Fibroblast of pulmonary artery (primary cell): ENCODE measurements at regions not wholly inside any gene's neighbourhood (a gene's known extent, or its start where the extent isn't known, plus 50 kb on each side); places are given as distances from the start of the nearest gene placed in this dataset.

Experiments used
- DNase-seq: peaks from one replicate; pipeline ENCODE4 v3.0.0-alpha.2; 2010; ENCODE audit warnings: low read depth
- H3K4me3 ChIP-seq: replicated peaks from 2 replicates; pipeline ENCODE4 v1.5.1; 2011; ENCODE audit warnings: low read depth, mild to moderate bottlenecking, control low read depth, low read length, moderate library complexity
- TF ChIP-seq, protein P1 (sequence below): IDR thresholded peaks from 2 replicates; pipeline ENCODE4 v1.5.1; 2011; ENCODE audit warnings: mild to moderate bottlenecking, control low read depth, low read length, inconsistent platforms; ENCODE audit errors: missing control alignments

DNA sequence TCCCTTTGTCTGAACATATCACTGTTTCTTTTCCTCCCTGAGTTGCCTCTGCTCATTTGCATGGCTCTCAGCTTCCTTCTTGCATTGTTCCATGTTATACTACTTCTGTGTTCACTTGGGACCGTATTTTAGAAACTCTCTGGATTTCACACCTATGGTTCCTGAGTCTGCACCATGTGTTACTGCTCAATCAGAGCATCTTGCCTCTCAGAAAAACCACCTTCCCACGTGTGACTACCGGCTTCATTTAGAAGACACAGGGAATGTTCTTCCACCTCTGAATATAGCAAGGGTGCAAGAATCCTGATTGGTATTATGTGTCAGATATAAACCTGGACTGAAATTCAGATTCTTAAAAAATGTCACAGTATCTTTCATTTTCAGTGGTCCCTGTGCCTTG is 731.2 kb downstream of the TDRD15 start:
- no peak overlapping the region for H3K4me3 ChIP-seq
- TF ChIP-seq, protein P1, sequence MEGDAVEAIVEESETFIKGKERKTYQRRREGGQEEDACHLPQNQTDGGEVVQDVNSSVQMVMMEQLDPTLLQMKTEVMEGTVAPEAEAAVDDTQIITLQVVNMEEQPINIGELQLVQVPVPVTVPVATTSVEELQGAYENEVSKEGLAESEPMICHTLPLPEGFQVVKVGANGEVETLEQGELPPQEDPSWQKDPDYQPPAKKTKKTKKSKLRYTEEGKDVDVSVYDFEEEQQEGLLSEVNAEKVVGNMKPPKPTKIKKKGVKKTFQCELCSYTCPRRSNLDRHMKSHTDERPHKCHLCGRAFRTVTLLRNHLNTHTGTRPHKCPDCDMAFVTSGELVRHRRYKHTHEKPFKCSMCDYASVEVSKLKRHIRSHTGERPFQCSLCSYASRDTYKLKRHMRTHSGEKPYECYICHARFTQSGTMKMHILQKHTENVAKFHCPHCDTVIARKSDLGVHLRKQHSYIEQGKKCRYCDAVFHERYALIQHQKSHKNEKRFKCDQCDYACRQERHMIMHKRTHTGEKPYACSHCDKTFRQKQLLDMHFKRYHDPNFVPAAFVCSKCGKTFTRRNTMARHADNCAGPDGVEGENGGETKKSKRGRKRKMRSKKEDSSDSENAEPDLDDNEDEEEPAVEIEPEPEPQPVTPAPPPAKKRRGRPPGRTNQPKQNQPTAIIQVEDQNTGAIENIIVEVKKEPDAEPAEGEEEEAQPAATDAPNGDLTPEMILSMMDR: no peak
- no peak for DNase-seq

DNA sequence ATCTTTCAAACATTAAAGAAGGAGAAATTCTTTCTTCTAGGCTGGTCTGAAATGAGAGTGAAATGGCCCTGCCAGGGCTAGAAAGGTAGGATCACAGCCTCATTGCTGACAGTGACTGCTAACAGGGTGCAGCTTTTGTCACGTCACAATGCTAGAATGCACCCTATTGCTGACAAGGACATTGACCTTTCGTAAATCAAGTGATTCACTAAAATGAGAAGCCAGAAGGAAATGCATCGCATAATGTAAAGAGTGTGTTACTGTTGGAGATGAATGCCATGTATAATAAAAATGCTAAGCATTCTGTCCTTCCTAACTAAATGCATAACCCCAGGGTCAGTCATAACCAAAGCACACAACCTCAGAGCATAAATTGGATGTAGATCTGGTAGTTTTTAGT is 732.9 kb downstream of the TDRD15 start:
- TF ChIP-seq, protein P1: no peak
- no peak for DNase-seq
- no peak overlapping the region for H3K4me3 ChIP-seq

DNA sequence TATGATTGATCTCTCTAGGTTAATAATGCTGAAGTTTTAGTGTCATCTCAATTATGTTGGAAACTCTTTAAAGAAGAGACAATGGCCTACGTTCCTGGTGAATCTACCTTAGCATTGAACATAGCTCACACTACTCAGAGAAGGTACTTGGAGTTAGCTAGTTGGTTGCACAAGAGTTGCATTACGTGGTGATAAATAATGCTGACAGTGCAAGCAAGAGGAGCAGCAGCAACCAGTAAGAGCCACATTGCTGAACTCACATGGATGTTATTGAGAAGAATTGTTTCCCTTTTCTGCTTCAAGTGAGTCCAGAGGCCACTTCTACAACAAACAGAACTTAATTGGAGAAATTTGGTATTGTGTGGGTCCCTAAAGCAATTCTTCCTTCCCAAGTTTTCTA is 737.1 kb downstream of the TDRD15 start:
- H3K4me3 ChIP-seq: no peak overlapping the region
- TF ChIP-seq, protein P1: no peak
- no peak for DNase-seq

DNA sequence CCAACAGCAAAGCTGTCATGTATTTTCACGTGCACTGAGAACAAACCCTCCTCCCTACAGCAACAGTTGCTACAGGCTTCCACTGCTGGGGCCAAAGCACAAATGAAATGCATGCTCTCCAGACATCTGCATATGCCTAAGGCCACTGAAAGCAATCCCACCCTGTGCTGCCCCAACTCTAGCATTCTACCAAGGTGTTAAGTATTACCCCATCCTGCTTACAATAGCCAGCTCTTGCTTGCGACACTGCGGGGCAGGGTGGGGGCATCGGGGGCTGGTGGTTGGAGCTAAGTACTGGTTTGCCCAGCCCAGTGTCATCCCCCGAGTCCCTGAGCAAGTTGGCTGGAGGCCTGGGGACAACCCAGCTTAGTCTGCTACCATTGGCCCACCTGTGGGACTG is 742.5 kb downstream of the TDRD15 start:
- no peak overlapping the region for H3K4me3 ChIP-seq
- no peak for DNase-seq
- TF ChIP-seq, protein P1: no peak

DNA sequence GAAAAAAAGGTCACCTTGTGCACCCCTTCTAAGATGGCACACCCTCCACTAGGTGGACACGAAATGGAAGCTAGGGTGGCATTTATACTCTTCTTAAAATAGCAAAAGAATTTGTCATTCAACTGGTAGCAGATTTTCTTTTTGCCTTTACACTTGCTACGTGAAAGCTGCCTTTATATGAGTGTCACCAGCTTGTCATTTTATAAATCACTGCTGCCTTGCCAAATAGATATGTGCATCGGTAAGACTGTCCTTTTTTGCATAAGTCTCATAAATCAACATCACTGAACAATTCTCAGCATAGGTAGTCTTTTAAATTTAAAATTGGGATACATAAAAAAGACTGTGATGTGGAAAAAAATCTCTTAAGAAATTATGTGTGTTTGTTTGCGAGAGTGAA is 764.1 kb downstream of the TDRD15 start:
- TF ChIP-seq, protein P1: no peak
- no peak overlapping the region for H3K4me3 ChIP-seq
- no peak for DNase-seq

DNA sequence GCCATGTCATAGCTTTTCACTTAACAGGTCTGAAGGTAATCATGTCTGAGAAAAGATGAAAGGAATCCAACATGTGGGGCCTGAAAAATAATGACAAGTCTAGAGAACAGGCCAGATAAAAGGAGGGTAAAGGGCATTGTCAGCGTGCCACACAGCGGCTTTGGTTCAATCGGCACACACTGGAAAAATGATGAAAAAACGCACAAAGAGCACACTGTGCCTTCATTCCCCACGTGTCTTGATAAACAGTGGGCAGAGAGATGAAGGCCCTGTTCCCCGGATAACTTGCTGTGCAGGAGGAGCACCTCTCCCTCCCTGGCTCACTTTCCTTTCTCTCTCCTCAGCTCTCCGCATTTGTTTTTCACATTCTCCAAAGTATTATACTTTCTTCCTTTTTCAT is 766.3 kb downstream of the TDRD15 start:
- DNase-seq: no peak
- TF ChIP-seq, protein P1: no peak
- H3K4me3 ChIP-seq: no peak overlapping the region

DNA sequence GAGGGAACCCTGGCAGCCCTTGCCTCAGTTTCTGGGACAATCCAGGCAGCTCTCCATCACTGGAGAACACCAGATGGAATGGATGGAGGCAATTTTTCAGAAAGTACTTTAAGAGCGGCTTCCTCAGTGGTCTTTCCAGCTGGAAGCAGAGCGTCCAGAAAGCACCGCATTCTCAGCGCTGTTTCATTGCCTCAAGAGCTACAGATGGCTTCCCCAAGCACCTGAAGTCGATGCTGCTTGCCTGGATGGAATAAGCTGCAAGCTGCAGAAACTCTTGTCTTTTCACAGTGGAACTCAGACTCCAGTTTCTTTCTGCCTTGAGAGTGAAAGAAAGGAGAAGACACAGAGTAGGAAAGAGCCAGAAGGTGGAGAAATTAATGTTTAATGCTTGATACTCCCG is 766.9 kb downstream of the TDRD15 start:
- H3K4me3 ChIP-seq: no peak overlapping the region
- no peak for DNase-seq
- TF ChIP-seq, protein P1: no peak
